ENCODE measurements at regions not wholly inside any gene's neighbourhood (a gene's known extent, or its start where the extent isn't known, plus 50 kb on each side); places are given as distances from the start of the nearest gene placed in this dataset.
A peak's percentile ranks its signal among the peaks of the same experiment; 100 is the strongest.

DNA sequence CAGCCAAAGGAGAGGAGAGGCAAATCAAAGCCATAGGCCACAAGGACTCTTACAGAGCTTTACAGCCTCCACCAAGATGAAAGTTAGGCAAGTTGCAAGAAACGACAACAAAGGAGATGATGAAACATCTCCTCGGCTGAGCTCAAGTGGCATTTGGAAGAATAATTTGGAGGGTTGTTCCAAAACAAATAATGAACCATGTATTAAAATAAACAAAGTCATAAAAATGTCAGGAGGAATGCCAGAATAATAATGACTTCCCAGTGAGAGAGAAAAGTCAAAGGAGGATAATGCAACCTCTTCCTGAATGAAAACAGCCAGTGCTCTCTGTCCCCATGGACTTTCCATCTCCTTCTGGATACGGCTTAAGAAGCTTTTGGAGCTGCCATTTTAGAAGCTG lies 371.4 kb upstream of the ID4 start:
- no peak for DNase-seq (ENCODE audit: low read depth, low spot score)
- TF ChIP-seq YY1 (IDR thresholded peaks at IDR 0.05; ENCODE audit: insufficient read depth, insufficient read length) (no peak), SUZ12 (IDR thresholded peaks at IDR 0.05; ENCODE audit: extremely low read depth, insufficient read depth, insufficient read length) (no peak), ZNF274 (IDR thresholded peaks at IDR 0.05; ENCODE audit: low read depth, low read length) (no peak)
- Histone ChIP-seq H3K9ac (ENCODE audit: insufficient read length, low read depth) (no peak overlapping the region), H3K36me3 (ENCODE audit: insufficient read depth, insufficient read length, low read length) (no peaks in the 10 kb centered on the region), H3K4me3 (ENCODE audit: insufficient read length, low read depth) (no peak overlapping the region), H3K4me1 (ENCODE audit: insufficient read depth, insufficient read length) (no peaks in the 10 kb centered on the region), H3K27me3 (ENCODE audit: insufficient read depth, insufficient read length) (no peaks in the 10 kb centered on the region), H3K9me3 (ENCODE audit: insufficient read depth, low read length) (no peaks in the 10 kb centered on the region)

DNA sequence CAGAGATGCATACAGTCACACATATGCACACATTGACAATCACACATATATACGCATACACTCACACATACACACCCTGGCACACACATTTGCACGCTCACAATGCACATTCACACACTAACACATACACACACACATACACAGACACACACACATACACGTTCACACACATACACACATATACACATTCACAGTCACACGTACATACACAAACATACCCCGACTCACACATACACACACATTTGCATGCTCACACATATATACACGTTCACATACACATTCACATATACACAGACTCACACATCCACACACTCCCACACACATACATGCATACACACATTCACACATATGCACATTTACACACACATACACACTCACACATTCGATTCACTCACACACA lies 366.8 kb upstream of the ID4 start:
- Histone ChIP-seq H3K9ac (ENCODE audit: insufficient read length, low read depth) (no peak overlapping the region), H3K27me3 (ENCODE audit: insufficient read depth, insufficient read length) (no peaks in the 10 kb centered on the region), H3K9me3 (ENCODE audit: insufficient read depth, low read length) (peaks cover 4% of the 10 kb centered on the region; the same call in 1 of the 2 replicates), H3K36me3 (ENCODE audit: insufficient read depth, insufficient read length, low read length) (no peaks in the 10 kb centered on the region), H3K4me3 (ENCODE audit: insufficient read length, low read depth) (no peak overlapping the region), H3K4me1 (ENCODE audit: insufficient read depth, insufficient read length) (no peaks in the 10 kb centered on the region)
- no peak for DNase-seq (ENCODE audit: low read depth, low spot score)
- TF ChIP-seq ZNF274 (IDR thresholded peaks at IDR 0.05; ENCODE audit: low read depth, low read length): no peak
- no peak for TF ChIP-seq YY1 (IDR thresholded peaks at IDR 0.05; ENCODE audit: insufficient read depth, insufficient read length)
- TF ChIP-seq SUZ12 (IDR thresholded peaks at IDR 0.05; ENCODE audit: extremely low read depth, insufficient read depth, insufficient read length): no peak

DNA sequence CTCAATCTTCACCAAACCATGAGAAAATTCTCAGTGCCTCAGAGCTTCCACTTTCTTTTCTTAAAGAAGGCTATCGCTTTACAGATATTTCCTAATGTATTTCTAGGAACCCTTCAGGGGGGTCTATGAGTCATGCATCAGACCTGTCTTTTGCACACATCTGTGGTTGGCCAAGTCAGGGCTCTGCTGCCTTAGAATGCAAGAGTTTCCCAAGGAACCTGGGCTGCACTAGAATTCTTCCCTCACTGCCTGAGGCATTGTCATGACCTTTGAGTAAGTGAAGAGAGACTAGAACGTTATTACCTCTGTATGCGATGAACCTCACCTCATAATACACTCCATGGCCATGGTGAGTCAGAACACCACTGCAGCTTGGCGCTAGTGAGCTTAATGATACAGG lies 365.0 kb upstream of the ID4 start:
- TF ChIP-seq YY1 (IDR thresholded peaks at IDR 0.05; ENCODE audit: insufficient read depth, insufficient read length) (no peak), ZNF274 (IDR thresholded peaks at IDR 0.05; ENCODE audit: low read depth, low read length) (no peak), SUZ12 (IDR thresholded peaks at IDR 0.05; ENCODE audit: extremely low read depth, insufficient read depth, insufficient read length) (no peak)
- H3K27me3 ChIP-seq (ENCODE audit: insufficient read depth, insufficient read length): no peaks in the 10 kb centered on the region
- no peaks in the 10 kb centered on the region for H3K4me1 ChIP-seq (ENCODE audit: insufficient read depth, insufficient read length)
- no peak overlapping the region for H3K9ac ChIP-seq (ENCODE audit: insufficient read length, low read depth)
- no peak for DNase-seq (ENCODE audit: low read depth, low spot score)
- no peak overlapping the region for H3K4me3 ChIP-seq (ENCODE audit: insufficient read length, low read depth)
- H3K9me3 ChIP-seq (ENCODE audit: insufficient read depth, low read length): peaks cover 4% of the 10 kb centered on the region; the same call in 1 of the 2 replicates
- H3K36me3 ChIP-seq (ENCODE audit: insufficient read depth, insufficient read length, low read length): no peaks in the 10 kb centered on the region

DNA sequence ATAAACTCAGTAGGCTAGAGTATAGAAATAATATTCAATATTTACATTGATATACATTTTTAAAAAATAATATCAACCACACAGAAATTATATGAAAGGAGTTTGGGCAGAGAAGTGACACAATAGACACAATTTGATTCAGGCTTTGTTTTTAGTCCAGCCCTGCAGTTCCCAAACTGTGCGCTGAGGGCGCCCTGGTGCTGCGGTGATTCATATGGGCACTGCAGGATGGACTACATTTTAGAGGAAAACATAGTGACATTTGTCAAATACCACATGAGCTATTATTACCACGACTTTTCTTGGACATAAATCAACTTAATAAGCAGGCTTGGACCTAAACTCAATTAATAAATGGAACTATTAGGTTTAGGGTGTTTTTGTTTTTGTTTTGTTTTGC lies 364.3 kb upstream of the ID4 start:
- Histone ChIP-seq H3K36me3 (ENCODE audit: insufficient read depth, insufficient read length, low read length) (no peaks in the 10 kb centered on the region), H3K27me3 (ENCODE audit: insufficient read depth, insufficient read length) (no peaks in the 10 kb centered on the region), H3K9me3 (ENCODE audit: insufficient read depth, low read length) (peaks cover 4% of the 10 kb centered on the region; the same call in 1 of the 2 replicates), H3K4me1 (ENCODE audit: insufficient read depth, insufficient read length) (no peaks in the 10 kb centered on the region), H3K9ac (ENCODE audit: insufficient read length, low read depth) (no peak overlapping the region), H3K4me3 (ENCODE audit: insufficient read length, low read depth) (no peak overlapping the region)
- no peak for TF ChIP-seq ZNF274 (IDR thresholded peaks at IDR 0.05; ENCODE audit: low read depth, low read length)
- TF ChIP-seq SUZ12 (IDR thresholded peaks at IDR 0.05; ENCODE audit: extremely low read depth, insufficient read depth, insufficient read length): no peak
- no peak for TF ChIP-seq YY1 (IDR thresholded peaks at IDR 0.05; ENCODE audit: insufficient read depth, insufficient read length)
- peak; percentile 6 for DNase-seq (ENCODE audit: low read depth, low spot score)

DNA sequence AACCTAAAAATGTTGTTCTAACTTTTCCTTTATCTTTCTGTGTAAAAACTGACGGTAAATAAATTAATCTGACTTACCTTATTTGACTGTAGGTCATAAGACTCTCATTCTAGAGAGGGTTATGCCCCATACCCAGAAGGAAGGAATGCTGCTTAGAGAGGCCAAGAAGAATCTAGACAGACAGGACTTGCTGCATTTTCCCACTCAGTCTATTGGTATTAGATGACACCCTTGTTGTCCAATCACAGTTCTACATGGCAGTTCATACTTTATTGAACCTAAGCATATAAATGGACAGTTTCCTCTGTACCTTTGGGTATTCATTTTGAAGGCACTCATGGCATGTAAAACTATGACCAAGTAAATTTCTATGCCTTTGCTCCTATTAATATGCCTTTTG lies 359.6 kb upstream of the ID4 start:
- no peaks in the 10 kb centered on the region for H3K27me3 ChIP-seq (ENCODE audit: insufficient read depth, insufficient read length)
- no peak for DNase-seq (ENCODE audit: low read depth, low spot score)
- TF ChIP-seq YY1 (IDR thresholded peaks at IDR 0.05; ENCODE audit: insufficient read depth, insufficient read length): no peak
- H3K9ac ChIP-seq (ENCODE audit: insufficient read length, low read depth): no peak overlapping the region
- H3K9me3 ChIP-seq (ENCODE audit: insufficient read depth, low read length): peaks cover 4% of the 10 kb centered on the region; the same call in 1 of the 2 replicates
- no peaks in the 10 kb centered on the region for H3K4me1 ChIP-seq (ENCODE audit: insufficient read depth, insufficient read length)
- no peaks in the 10 kb centered on the region for H3K36me3 ChIP-seq (ENCODE audit: insufficient read depth, insufficient read length, low read length)
- H3K4me3 ChIP-seq (ENCODE audit: insufficient read length, low read depth): no peak overlapping the region

DNA sequence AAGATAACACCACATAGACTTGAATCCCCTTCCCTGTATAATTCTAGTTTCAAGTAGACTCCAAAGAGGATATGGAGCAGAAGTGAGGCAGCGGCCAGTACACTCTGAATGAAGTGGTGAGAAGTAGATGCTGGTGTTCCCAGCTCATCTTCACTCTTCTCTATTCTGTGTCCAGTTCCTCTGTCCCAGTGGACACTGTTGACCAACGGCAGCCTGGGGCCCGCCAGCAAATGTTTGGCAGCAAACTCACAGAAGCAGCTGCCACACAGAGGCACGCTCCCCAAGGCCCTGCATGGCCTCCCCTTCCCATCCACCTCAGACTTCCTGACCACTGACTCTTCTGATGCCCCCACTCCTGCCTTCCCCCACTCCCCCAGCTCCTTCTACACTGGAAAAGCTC lies 358.9 kb upstream of the ID4 start:
- TF ChIP-seq SUZ12 (IDR thresholded peaks at IDR 0.05; ENCODE audit: extremely low read depth, insufficient read depth, insufficient read length) (no peak), ZNF274 (IDR thresholded peaks at IDR 0.05; ENCODE audit: low read depth, low read length) (no peak), YY1 (IDR thresholded peaks at IDR 0.05; ENCODE audit: insufficient read depth, insufficient read length) (no peak)
- no peaks in the 10 kb centered on the region for H3K36me3 ChIP-seq (ENCODE audit: insufficient read depth, insufficient read length, low read length)
- no peak overlapping the region for H3K9ac ChIP-seq (ENCODE audit: insufficient read length, low read depth)
- H3K27me3 ChIP-seq (ENCODE audit: insufficient read depth, insufficient read length): no peaks in the 10 kb centered on the region
- H3K4me3 ChIP-seq (ENCODE audit: insufficient read length, low read depth): no peak overlapping the region
- no peak for DNase-seq (ENCODE audit: low read depth, low spot score)
- H3K4me1 ChIP-seq (ENCODE audit: insufficient read depth, insufficient read length): no peaks in the 10 kb centered on the region
- H3K9me3 ChIP-seq (ENCODE audit: insufficient read depth, low read length): peaks cover 4% of the 10 kb centered on the region; the same call in 1 of the 2 replicates

DNA sequence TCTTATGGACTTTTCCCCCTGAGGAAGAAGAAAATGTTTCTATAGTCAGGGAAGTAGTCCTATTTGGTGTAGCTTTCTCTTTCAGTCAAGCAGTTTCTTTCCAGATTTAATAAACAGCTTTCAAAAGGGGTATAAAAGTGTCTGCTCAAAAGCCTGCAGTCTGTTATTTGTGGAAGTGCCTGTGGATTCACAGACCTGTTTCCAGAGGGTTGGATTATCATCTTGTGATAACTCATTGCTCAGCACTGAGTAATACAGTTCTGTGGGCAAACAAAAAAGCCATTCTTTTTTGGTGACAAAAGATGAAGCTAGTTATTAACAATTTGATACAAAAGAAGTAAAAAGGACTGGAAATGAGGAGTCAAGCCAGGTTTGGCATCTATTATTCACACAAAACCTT lies 358.2 kb upstream of the ID4 start:
- DNase-seq (ENCODE audit: low read depth, low spot score): no peak
- no peak overlapping the region for H3K4me3 ChIP-seq (ENCODE audit: insufficient read length, low read depth)
- H3K4me1 ChIP-seq (ENCODE audit: insufficient read depth, insufficient read length): no peaks in the 10 kb centered on the region
- no peak overlapping the region for H3K9ac ChIP-seq (ENCODE audit: insufficient read length, low read depth)
- no peaks in the 10 kb centered on the region for H3K36me3 ChIP-seq (ENCODE audit: insufficient read depth, insufficient read length, low read length)
- TF ChIP-seq ZNF274 (IDR thresholded peaks at IDR 0.05; ENCODE audit: low read depth, low read length): no peak
- TF ChIP-seq YY1 (IDR thresholded peaks at IDR 0.05; ENCODE audit: insufficient read depth, insufficient read length): no peak
- no peak for TF ChIP-seq SUZ12 (IDR thresholded peaks at IDR 0.05; ENCODE audit: extremely low read depth, insufficient read depth, insufficient read length)
- no peaks in the 10 kb centered on the region for H3K27me3 ChIP-seq (ENCODE audit: insufficient read depth, insufficient read length)
- peaks cover 3% of the 10 kb centered on the region; the same call in 1 of the 2 replicates for H3K9me3 ChIP-seq (ENCODE audit: insufficient read depth, low read length)

DNA sequence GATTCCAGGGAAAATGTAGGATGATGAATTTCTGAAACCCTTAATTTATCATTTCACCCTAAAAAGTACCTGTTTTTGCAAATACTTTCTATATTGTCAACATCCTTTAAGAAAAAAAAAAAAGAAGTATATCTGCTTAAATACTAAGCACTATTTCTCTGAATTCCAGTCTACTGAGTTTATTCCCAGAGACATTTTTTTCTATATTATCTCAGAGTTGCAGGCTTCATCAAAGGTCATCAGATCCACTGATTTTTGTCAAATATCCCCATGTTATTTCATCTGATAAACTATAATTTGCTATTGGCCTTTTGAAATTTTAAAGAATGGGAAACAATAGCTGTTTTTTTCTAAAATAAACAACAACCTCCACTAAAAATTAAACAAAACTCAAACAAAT lies 357.6 kb upstream of the ID4 start:
- no peak overlapping the region for H3K9ac ChIP-seq (ENCODE audit: insufficient read length, low read depth)
- H3K4me3 ChIP-seq (ENCODE audit: insufficient read length, low read depth): no peak overlapping the region
- no peaks in the 10 kb centered on the region for H3K36me3 ChIP-seq (ENCODE audit: insufficient read depth, insufficient read length, low read length)
- DNase-seq (ENCODE audit: low read depth, low spot score): no peak
- no peaks in the 10 kb centered on the region for H3K4me1 ChIP-seq (ENCODE audit: insufficient read depth, insufficient read length)
- no peaks in the 10 kb centered on the region for H3K27me3 ChIP-seq (ENCODE audit: insufficient read depth, insufficient read length)
- TF ChIP-seq SUZ12 (IDR thresholded peaks at IDR 0.05; ENCODE audit: extremely low read depth, insufficient read depth, insufficient read length) (no peak), ZNF274 (IDR thresholded peaks at IDR 0.05; ENCODE audit: low read depth, low read length) (no peak), YY1 (IDR thresholded peaks at IDR 0.05; ENCODE audit: insufficient read depth, insufficient read length) (no peak)
- no peaks in the 10 kb centered on the region for H3K9me3 ChIP-seq (ENCODE audit: insufficient read depth, low read length)

All from NT2/D1 (cell line).